GM12865 (cell line): ENCODE measurements at regions not wholly inside any gene's neighbourhood (a gene's known extent, or its start where the extent isn't known, plus 50 kb on each side); places are given as distances from the start of the nearest gene placed in this dataset.
"Not testable (repeated sequence)": the region's sequence is repeated elsewhere in the genome, so short reads cannot be mapped to it uniquely, and the experiment has no call there.

Experiments used
- DNase-seq: peaks from one replicate; pipeline ENCODE4 v3.0.0; 2010; ENCODE audit warnings: low read depth
- H3K4me3 ChIP-seq: 2 replicates; pipeline ENCODE4 v1.5.1; 2011; ENCODE audit warnings: mild to moderate bottlenecking, low read depth, low read length, control low read depth
- CTCF ChIP-seq: IDR thresholded peaks from 2 replicates; pipeline ENCODE4 v1.5.1; 2011; ENCODE audit warnings: low read length, control low read depth, low read depth, inconsistent platforms; ENCODE audit not compliant: insufficient read depth; ENCODE audit errors: missing control alignments

- no peak for DNase-seq
These were observed 1458.8 kb upstream of the ACO1 start for GRCh38 chr9:30925635-30926034.

GRCh38 chr9:30928045-30928444, 1456.4 kb upstream of the ACO1 start:
- H3K4me3 ChIP-seq, result no peak overlapping the region
- DNase-seq, result no peak
- no peak for TF ChIP-seq CTCF

More at GRCh38 chr9:30925635-30926034, 1458.8 kb upstream of the ACO1 start:
- TF ChIP-seq CTCF, result no peak
- no peak overlapping the region for H3K4me3 ChIP-seq

- no peak for TF ChIP-seq CTCF
- no peak overlapping the region for H3K4me3 ChIP-seq
- DNase-seq, result no peak
These were observed 1452.2 kb upstream of the ACO1 start for GRCh38 chr9:30932226-30932625.

GRCh38 chr9:30935730-30936129, 1448.7 kb upstream of the ACO1 start:
- TF ChIP-seq CTCF, result no peak
- no peak for DNase-seq
- H3K4me3 ChIP-seq, result no peak overlapping the region

- TF ChIP-seq CTCF, result no peak
- DNase-seq, result no peak
- H3K4me3 ChIP-seq, result no peak overlapping the region
These were observed 1447.3 kb upstream of the ACO1 start for GRCh38 chr9:30937106-30937505.

- DNase-seq, H3K4me3 ChIP-seq: not testable (repeated sequence)
These were observed 1441.6 kb upstream of the ACO1 start for GRCh38 chr9:30942852-30943251.

GRCh38 chr9:30943446-30944224, 1440.8 kb upstream of the ACO1 start:
- H3K4me3 ChIP-seq, result no peak overlapping the region
- DNase-seq, result no peak
- no peak for TF ChIP-seq CTCF

GRCh38 chr9:30944225-30944569, 1440.2 kb upstream of the ACO1 start:
- H3K4me3 ChIP-seq, result no peak overlapping the region
- no peak for DNase-seq
- TF ChIP-seq CTCF, result no peak
